ENCODE measurements at regions not wholly inside any gene's neighbourhood (a gene's known extent, or its start where the extent isn't known, plus 50 kb on each side); places are given as distances from the start of the nearest gene placed in this dataset.

- H4K20me1 ChIP-seq (ENCODE audit: insufficient read depth, low read length) = no peaks in the 10 kb centered on the region
- no peaks in the 10 kb centered on the region for H3K4me1 ChIP-seq (ENCODE audit: insufficient read depth, low read length, severe bottlenecking)
- no peak overlapping the region for H3K27ac ChIP-seq (ENCODE audit: low read depth, low read length, poor library complexity, severe bottlenecking)
- no peaks in the 10 kb centered on the region for H3K36me3 ChIP-seq (ENCODE audit: insufficient read depth, low read length)
- H3F3A ChIP-seq (ENCODE audit: insufficient read depth, low read length) = no peaks in the 10 kb centered on the region
- H3K4me3 ChIP-seq (ENCODE audit: low read depth, low read length, poor library complexity, severe bottlenecking) = no peak overlapping the region
- H3K9ac ChIP-seq (ENCODE audit: low read length) = no peak overlapping the region
- H3K4me2 ChIP-seq (ENCODE audit: low read length) = no peak overlapping the region
- no peaks in the 10 kb centered on the region for H3K27me3 ChIP-seq (ENCODE audit: insufficient read depth, low read length)
- no peaks in the 10 kb centered on the region for H3K79me2 ChIP-seq (ENCODE audit: insufficient read depth, low read length)
- H3K9me2 ChIP-seq (ENCODE audit: low read depth, low read length) = no peaks in the 10 kb centered on the region
- no peaks in the 10 kb centered on the region for H3K9me3 ChIP-seq (ENCODE audit: low read length)
- H2AFZ ChIP-seq (ENCODE audit: low read length) = no peak overlapping the region
- TF ChIP-seq CTCF (IDR thresholded peaks at IDR 0.05; ENCODE audit: low read length) (no peak), EZH2 (IDR thresholded peaks at IDR 0.05; ENCODE audit: borderline replicate concordance, low read length) (no peak)
Measured at GRCh38 chr5:8316608-8317280, 447.8 kb downstream of the MTRR start.

- Histone ChIP-seq H3K79me2 (ENCODE audit: insufficient read depth, low read length) (no peaks in the 10 kb centered on the region), H3K36me3 (ENCODE audit: insufficient read depth, low read length) (no peaks in the 10 kb centered on the region), H3K9me3 (ENCODE audit: low read length) (no peaks in the 10 kb centered on the region), H3K27ac (ENCODE audit: low read depth, low read length, poor library complexity, severe bottlenecking) (no peak overlapping the region), H3K4me3 (ENCODE audit: low read depth, low read length, poor library complexity, severe bottlenecking) (no peak overlapping the region), H3F3A (ENCODE audit: insufficient read depth, low read length) (no peaks in the 10 kb centered on the region), H2AFZ (ENCODE audit: low read length) (no peak overlapping the region), H3K9ac (ENCODE audit: low read length) (no peak overlapping the region), H3K9me2 (ENCODE audit: low read depth, low read length) (no peaks in the 10 kb centered on the region), H3K4me2 (ENCODE audit: low read length) (no peak overlapping the region), H3K4me1 (ENCODE audit: insufficient read depth, low read length, severe bottlenecking) (no peaks in the 10 kb centered on the region), H3K27me3 (ENCODE audit: insufficient read depth, low read length) (no peaks in the 10 kb centered on the region), H4K20me1 (ENCODE audit: insufficient read depth, low read length) (no peaks in the 10 kb centered on the region)
- no peak for TF ChIP-seq EZH2 (IDR thresholded peaks at IDR 0.05; ENCODE audit: borderline replicate concordance, low read length)
- no peak for TF ChIP-seq CTCF (IDR thresholded peaks at IDR 0.05; ENCODE audit: low read length)
Measured at GRCh38 chr5:8317335-8317734, 448.4 kb downstream of the MTRR start.

- no peaks in the 10 kb centered on the region for H3K4me1 ChIP-seq (ENCODE audit: insufficient read depth, low read length, severe bottlenecking)
- H3K36me3 ChIP-seq (ENCODE audit: insufficient read depth, low read length) = no peaks in the 10 kb centered on the region
- no peaks in the 10 kb centered on the region for H3K27me3 ChIP-seq (ENCODE audit: insufficient read depth, low read length)
- H3K27ac ChIP-seq (ENCODE audit: low read depth, low read length, poor library complexity, severe bottlenecking) = no peak overlapping the region
- H3K9me3 ChIP-seq (ENCODE audit: low read length) = no peaks in the 10 kb centered on the region
- no peak overlapping the region for H3K4me3 ChIP-seq (ENCODE audit: low read depth, low read length, poor library complexity, severe bottlenecking)
- no peaks in the 10 kb centered on the region for H3K79me2 ChIP-seq (ENCODE audit: insufficient read depth, low read length)
- H3F3A ChIP-seq (ENCODE audit: insufficient read depth, low read length) = no peaks in the 10 kb centered on the region
- H4K20me1 ChIP-seq (ENCODE audit: insufficient read depth, low read length) = no peaks in the 10 kb centered on the region
- no peaks in the 10 kb centered on the region for H3K9me2 ChIP-seq (ENCODE audit: low read depth, low read length)
- TF ChIP-seq CTCF (IDR thresholded peaks at IDR 0.05; ENCODE audit: low read length) (no peak), EZH2 (IDR thresholded peaks at IDR 0.05; ENCODE audit: borderline replicate concordance, low read length) (no peak)
- no peak overlapping the region for H3K4me2 ChIP-seq (ENCODE audit: low read length)
- no peak overlapping the region for H2AFZ ChIP-seq (ENCODE audit: low read length)
- no peak overlapping the region for H3K9ac ChIP-seq (ENCODE audit: low read length)
Measured at GRCh38 chr5:8320244-8320643, 451.3 kb downstream of the MTRR start.

All from OCI-LY1 (cell line).